Upper lobe of left lung (tissue), 4 donors: ENCODE measurements at regions not wholly inside any gene's neighbourhood (a gene's known extent, or its start where the extent isn't known, plus 50 kb on each side); places are given as distances from the start of the nearest gene placed in this dataset.
"Not testable (repeated sequence)": the region's sequence is repeated elsewhere in the genome, so short reads cannot be mapped to it uniquely, and the experiment has no call there.

Experiments
- CTCF ChIP-seq, 6 experiments: fragments of 450-650 bp in 4 of 6; fragments of 200-600 bp in 2 of 6; sonication (generic) in 2 of 6; IDR thresholded peaks; one replicate each; pipeline ENCODE4 v1.5.1; 2016 to 2019; ENCODE audit warnings: antibody characterized with exemption in 6 of 6
- EP300 ChIP-seq, 4 donors: sonication (generic); formaldehyde crosslinking; IDR thresholded peaks; one replicate each; pipeline ENCODE4 v1.5.1; 2017; ENCODE audit warnings: antibody characterized with exemption in 4 of 4, control low read depth in 2 of 4
- POLR2A ChIP-seq, 4 donors: fragments of 450-650 bp; IDR thresholded peaks; one replicate each; pipeline ENCODE4 v1.5.1; 2016 to 2017; ENCODE audit warnings: antibody characterized with exemption in 4 of 4, mild to moderate bottlenecking in 2 of 4
- POLR2AphosphoS5 ChIP-seq, 2 donors: sonication (generic); formaldehyde crosslinking; IDR thresholded peaks; one replicate each; pipeline ENCODE4 v1.5.1; 2017; ENCODE audit warnings: antibody characterized with exemption in 2 of 2

DNA sequence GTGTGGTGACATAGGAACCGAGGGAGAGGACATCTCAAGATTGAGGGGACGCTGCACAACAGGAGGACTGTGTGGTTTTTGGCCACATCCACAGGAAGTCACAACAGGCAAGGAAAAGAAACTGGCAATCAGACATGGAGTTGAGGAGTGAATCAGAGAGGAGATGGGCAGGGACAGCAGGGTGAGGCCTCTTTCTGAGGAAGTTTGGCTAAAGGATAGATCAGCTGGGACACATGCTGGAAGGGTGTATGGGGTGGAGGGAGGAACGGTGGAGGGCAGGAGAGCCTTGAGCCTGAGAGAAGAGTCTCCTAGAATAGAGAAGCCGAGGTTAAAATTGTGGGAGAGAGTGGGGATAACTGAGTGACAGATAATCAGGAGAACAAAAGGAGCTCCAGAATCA lies 75.1 kb upstream of the CIDEA start:
- not testable (repeated sequence) for TF ChIP-seq CTCF, EP300, POLR2A, POLR2AphosphoS5 (IDR thresholded peaks at IDR 0.05)
